GM23338 (cell line): ENCODE measurements at regions not wholly inside any gene's neighbourhood (a gene's known extent, or its start where the extent isn't known, plus 50 kb on each side); places are given as distances from the start of the nearest gene placed in this dataset.

ENCODE experiments used
- ATAC-seq: fragments of 200-7000 bp; cut with Tn5 transposase; 3 replicates; pipeline ENCODE4 v1.9.1; 2020
- DNase-seq: peaks from one replicate; pipeline ENCODE4 v3.0.0-alpha.2; 2015; ENCODE audit warnings: low spot score
- H2AFZ ChIP-seq: fragments of 200-600 bp; sonication (generic); 2 replicates; pipeline ENCODE4 v1.8.0; 2016; ENCODE audit warnings: antibody characterized with exemption, mild to moderate bottlenecking, moderate library complexity
- H3F3A ChIP-seq: fragments of 200-600 bp; sonication (generic); replicated peaks from 2 replicates; pipeline ENCODE4 v1.8.0; 2017; ENCODE audit warnings: antibody characterized with exemption, mixed run types, low read depth
- H3K27ac ChIP-seq: fragments of 200-600 bp; sonication (generic); 2 replicates; pipeline ENCODE4 v1.6.1; 2016; ENCODE audit warnings: low read depth
- H3K27me3 ChIP-seq: fragments of 200-600 bp; sonication (generic); 2 replicates; pipeline ENCODE4 v1.8.0; 2016; ENCODE audit warnings: mild to moderate bottlenecking, mixed run types, moderate library complexity; ENCODE audit not compliant: insufficient read depth
- H3K36me3 ChIP-seq: fragments of 200-600 bp; sonication (generic); 2 replicates; pipeline ENCODE4 v1.8.0; 2016; ENCODE audit warnings: mild to moderate bottlenecking; ENCODE audit not compliant: insufficient read depth
- H3K4me1 ChIP-seq: fragments of 200-600 bp; sonication (generic); 2 replicates; pipeline ENCODE4 v1.8.0; 2016; ENCODE audit warnings: mild to moderate bottlenecking, moderate library complexity; ENCODE audit not compliant: insufficient read depth
- H3K4me2 ChIP-seq: fragments of 200-600 bp; sonication (generic); 2 replicates; pipeline ENCODE4 v1.7.1; 2017; ENCODE audit warnings: mixed run types
- H3K4me3 ChIP-seq: fragments of 200-600 bp; sonication (generic); 2 replicates; pipeline ENCODE4 v1.6.1; 2016; ENCODE audit warnings: mixed run types
- H3K79me2 ChIP-seq: fragments of 200-600 bp; sonication (generic); replicated peaks from 2 replicates; pipeline ENCODE4 v1.8.0; 2017; ENCODE audit warnings: mild to moderate bottlenecking; ENCODE audit not compliant: insufficient read depth
- H3K9me2 ChIP-seq: fragments of 200-600 bp; sonication (generic); 2 replicates; pipeline ENCODE4 v1.8.0; 2017; ENCODE audit not compliant: insufficient read depth
- H4K20me1 ChIP-seq: fragments of 200-600 bp; sonication (generic); replicated peaks from 2 replicates; pipeline ENCODE4 v1.8.0; 2017; ENCODE audit warnings: mild to moderate bottlenecking; ENCODE audit not compliant: insufficient read depth
- H3K27ac Mint-ChIP-seq: 2 replicates; pipeline ENCODE4 v1.8.0; 2020; ENCODE audit warnings: inconsistent platforms, mild to moderate bottlenecking, moderate library complexity, mixed read lengths
- H3K27me3 Mint-ChIP-seq: 3 replicates; pipeline ENCODE4 v1.8.0; 2022; ENCODE audit warnings: low read depth, mild to moderate bottlenecking, moderate library complexity, mixed read lengths, inconsistent platforms; ENCODE audit not compliant: insufficient read depth, poor library complexity
- H3K36me3 Mint-ChIP-seq: 3 replicates; pipeline ENCODE4 v1.8.0; 2021; ENCODE audit warnings: low read depth, mild to moderate bottlenecking, inconsistent platforms, moderate library complexity, mixed read lengths
- H3K4me1 Mint-ChIP-seq: 3 replicates; pipeline ENCODE4 v1.8.0; 2020; ENCODE audit warnings: mild to moderate bottlenecking, inconsistent platforms, mixed read lengths
- H3K4me3 Mint-ChIP-seq: 3 replicates; pipeline ENCODE4 v1.8.0; 2021; ENCODE audit warnings: moderate library complexity, mild to moderate bottlenecking, inconsistent platforms, mixed read lengths
- H3K9me3 Mint-ChIP-seq: 3 replicates; pipeline ENCODE4 v1.8.0; 2020; ENCODE audit warnings: moderate library complexity, mild to moderate bottlenecking, inconsistent platforms, mixed read lengths
- CREB1 ChIP-seq: fragments of 250-450 bp; sonication (Bioruptor Pico); IDR thresholded peaks from 2 replicates; pipeline ENCODE4 v1.5.0; 2020; ENCODE audit warnings: low read depth, mild to moderate bottlenecking, moderate library complexity
- CTCF ChIP-seq, 2 experiments: fragments of 200-600 bp in 1 of 2; sonication (generic) in 1 of 2; conservative IDR thresholded peaks; 2 replicates each; pipeline versions ENCODE4 v1.5.1 to v1.6.1; 2016 to 2017; ENCODE audit warnings: antibody characterized with exemption in 2 of 2, low read depth in 2 of 2, mild to moderate bottlenecking in 2 of 2, moderate library complexity in 1 of 2
- EZH2 ChIP-seq: fragments of 200-600 bp; sonication (generic); IDR thresholded peaks from one replicate; pipeline ENCODE4 v1.8.0; 2017; ENCODE audit warnings: antibody characterized with exemption, mild to moderate bottlenecking, low read depth; ENCODE audit not compliant: unreplicated experiment
- EZH2phosphoT487 ChIP-seq: fragments of 200-600 bp; sonication (generic); IDR thresholded peaks from one replicate; pipeline ENCODE4 v1.8.1; 2018; ENCODE audit warnings: antibody characterized with exemption; ENCODE audit not compliant: unreplicated experiment
- JUNB ChIP-seq: IDR thresholded peaks from one replicate; pipeline ENCODE4 v1.6.1; 2016; ENCODE audit warnings: antibody characterized with exemption; ENCODE audit not compliant: unreplicated experiment
- NANOG ChIP-seq: IDR thresholded peaks from 2 replicates; pipeline ENCODE4 v1.6.1; 2016; ENCODE audit warnings: antibody characterized with exemption, borderline replicate concordance
- POLR2AphosphoS5 ChIP-seq: IDR thresholded peaks from 2 replicates; pipeline ENCODE4 v1.6.1; 2016; ENCODE audit warnings: antibody characterized with exemption, low read depth
- REST ChIP-seq: IDR thresholded peaks from one replicate; pipeline ENCODE4 v1.6.1; 2018; ENCODE audit warnings: antibody characterized with exemption; ENCODE audit not compliant: unreplicated experiment
- STAT1 ChIP-seq: IDR thresholded peaks from one replicate; pipeline ENCODE4 v1.6.1; 2016; ENCODE audit warnings: antibody characterized with exemption; ENCODE audit not compliant: unreplicated experiment
- ZNF114 ChIP-seq: fragments of 250-450 bp; sonication (Bioruptor Pico); IDR thresholded peaks from 2 replicates; pipeline ENCODE4 v1.5.0; 2020; ENCODE audit warnings: mild to moderate bottlenecking, moderate library complexity
- ZNF331 ChIP-seq: fragments of 250-450 bp; sonication (Bioruptor Pico); IDR thresholded peaks from 2 replicates; pipeline ENCODE4 v1.5.0; 2020; ENCODE audit warnings: low read depth, mild to moderate bottlenecking, moderate library complexity
- TF ChIP-seq, protein P1 (sequence below): IDR thresholded peaks from 2 replicates; pipeline ENCODE4 v1.6.1; 2016; ENCODE audit warnings: antibody characterized with exemption
- TF ChIP-seq, protein P2 (sequence below): fragments of 250-450 bp; sonication (Bioruptor Pico); IDR thresholded peaks from 2 replicates; pipeline ENCODE4 v1.5.0; 2020; ENCODE audit warnings: mild to moderate bottlenecking, moderate library complexity

DNA sequence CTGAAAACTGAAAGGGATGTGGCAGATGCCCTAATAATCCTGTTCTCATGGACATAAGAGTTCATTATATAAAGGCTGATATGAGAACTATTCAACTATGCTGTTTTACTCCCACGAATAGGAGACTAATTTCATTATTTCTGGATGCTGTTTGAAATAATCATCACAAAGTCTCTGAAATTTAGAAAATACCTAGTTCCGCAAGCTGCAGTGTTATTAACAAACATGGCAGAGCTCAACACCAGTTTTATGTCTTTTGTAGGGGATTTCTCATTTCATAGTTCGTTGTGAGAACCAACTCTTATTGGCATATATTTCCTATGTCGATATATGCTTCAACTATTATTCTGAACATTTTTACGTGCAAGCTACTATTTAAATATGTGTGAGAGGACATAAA lies 200.3 kb upstream of the SLC8A1 start:
- no peaks in the 10 kb centered on the region for H3K4me1 Mint-ChIP-seq
- H3K27ac ChIP-seq, result no peak overlapping the region
- no peaks in the 10 kb centered on the region for H3K9me3 Mint-ChIP-seq
- H2AFZ ChIP-seq, result no peak overlapping the region
- H3K4me1 ChIP-seq, result no peaks in the 10 kb centered on the region
- no peaks in the 10 kb centered on the region for H3F3A ChIP-seq
- H3K27me3 Mint-ChIP-seq, result no peaks in the 10 kb centered on the region
- H3K36me3 Mint-ChIP-seq, result no peaks in the 10 kb centered on the region
- H3K36me3 ChIP-seq, result no peaks in the 10 kb centered on the region
- H3K4me3 ChIP-seq, result no peak overlapping the region
- ATAC-seq, result no peak
- H3K79me2 ChIP-seq, result no peaks in the 10 kb centered on the region
- H4K20me1 ChIP-seq, result no peaks in the 10 kb centered on the region
- no peaks in the 10 kb centered on the region for H3K27me3 ChIP-seq
- TF ChIP-seq REST, result no peak
- no peak for TF ChIP-seq EZH2
- TF ChIP-seq CTCF (conservative IDR thresholded peaks at IDR 0.05; ENCODE audit: low read depth in 2 of 2), result no peak
- no peak for TF ChIP-seq POLR2AphosphoS5
- TF ChIP-seq, protein P1, sequence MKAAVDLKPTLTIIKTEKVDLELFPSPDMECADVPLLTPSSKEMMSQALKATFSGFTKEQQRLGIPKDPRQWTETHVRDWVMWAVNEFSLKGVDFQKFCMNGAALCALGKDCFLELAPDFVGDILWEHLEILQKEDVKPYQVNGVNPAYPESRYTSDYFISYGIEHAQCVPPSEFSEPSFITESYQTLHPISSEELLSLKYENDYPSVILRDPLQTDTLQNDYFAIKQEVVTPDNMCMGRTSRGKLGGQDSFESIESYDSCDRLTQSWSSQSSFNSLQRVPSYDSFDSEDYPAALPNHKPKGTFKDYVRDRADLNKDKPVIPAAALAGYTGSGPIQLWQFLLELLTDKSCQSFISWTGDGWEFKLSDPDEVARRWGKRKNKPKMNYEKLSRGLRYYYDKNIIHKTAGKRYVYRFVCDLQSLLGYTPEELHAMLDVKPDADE, result no peak
- TF ChIP-seq ZNF114 (CRISPR knock-in tag), result no peak
- no peak for TF ChIP-seq JUNB
- TF ChIP-seq, protein P2, sequence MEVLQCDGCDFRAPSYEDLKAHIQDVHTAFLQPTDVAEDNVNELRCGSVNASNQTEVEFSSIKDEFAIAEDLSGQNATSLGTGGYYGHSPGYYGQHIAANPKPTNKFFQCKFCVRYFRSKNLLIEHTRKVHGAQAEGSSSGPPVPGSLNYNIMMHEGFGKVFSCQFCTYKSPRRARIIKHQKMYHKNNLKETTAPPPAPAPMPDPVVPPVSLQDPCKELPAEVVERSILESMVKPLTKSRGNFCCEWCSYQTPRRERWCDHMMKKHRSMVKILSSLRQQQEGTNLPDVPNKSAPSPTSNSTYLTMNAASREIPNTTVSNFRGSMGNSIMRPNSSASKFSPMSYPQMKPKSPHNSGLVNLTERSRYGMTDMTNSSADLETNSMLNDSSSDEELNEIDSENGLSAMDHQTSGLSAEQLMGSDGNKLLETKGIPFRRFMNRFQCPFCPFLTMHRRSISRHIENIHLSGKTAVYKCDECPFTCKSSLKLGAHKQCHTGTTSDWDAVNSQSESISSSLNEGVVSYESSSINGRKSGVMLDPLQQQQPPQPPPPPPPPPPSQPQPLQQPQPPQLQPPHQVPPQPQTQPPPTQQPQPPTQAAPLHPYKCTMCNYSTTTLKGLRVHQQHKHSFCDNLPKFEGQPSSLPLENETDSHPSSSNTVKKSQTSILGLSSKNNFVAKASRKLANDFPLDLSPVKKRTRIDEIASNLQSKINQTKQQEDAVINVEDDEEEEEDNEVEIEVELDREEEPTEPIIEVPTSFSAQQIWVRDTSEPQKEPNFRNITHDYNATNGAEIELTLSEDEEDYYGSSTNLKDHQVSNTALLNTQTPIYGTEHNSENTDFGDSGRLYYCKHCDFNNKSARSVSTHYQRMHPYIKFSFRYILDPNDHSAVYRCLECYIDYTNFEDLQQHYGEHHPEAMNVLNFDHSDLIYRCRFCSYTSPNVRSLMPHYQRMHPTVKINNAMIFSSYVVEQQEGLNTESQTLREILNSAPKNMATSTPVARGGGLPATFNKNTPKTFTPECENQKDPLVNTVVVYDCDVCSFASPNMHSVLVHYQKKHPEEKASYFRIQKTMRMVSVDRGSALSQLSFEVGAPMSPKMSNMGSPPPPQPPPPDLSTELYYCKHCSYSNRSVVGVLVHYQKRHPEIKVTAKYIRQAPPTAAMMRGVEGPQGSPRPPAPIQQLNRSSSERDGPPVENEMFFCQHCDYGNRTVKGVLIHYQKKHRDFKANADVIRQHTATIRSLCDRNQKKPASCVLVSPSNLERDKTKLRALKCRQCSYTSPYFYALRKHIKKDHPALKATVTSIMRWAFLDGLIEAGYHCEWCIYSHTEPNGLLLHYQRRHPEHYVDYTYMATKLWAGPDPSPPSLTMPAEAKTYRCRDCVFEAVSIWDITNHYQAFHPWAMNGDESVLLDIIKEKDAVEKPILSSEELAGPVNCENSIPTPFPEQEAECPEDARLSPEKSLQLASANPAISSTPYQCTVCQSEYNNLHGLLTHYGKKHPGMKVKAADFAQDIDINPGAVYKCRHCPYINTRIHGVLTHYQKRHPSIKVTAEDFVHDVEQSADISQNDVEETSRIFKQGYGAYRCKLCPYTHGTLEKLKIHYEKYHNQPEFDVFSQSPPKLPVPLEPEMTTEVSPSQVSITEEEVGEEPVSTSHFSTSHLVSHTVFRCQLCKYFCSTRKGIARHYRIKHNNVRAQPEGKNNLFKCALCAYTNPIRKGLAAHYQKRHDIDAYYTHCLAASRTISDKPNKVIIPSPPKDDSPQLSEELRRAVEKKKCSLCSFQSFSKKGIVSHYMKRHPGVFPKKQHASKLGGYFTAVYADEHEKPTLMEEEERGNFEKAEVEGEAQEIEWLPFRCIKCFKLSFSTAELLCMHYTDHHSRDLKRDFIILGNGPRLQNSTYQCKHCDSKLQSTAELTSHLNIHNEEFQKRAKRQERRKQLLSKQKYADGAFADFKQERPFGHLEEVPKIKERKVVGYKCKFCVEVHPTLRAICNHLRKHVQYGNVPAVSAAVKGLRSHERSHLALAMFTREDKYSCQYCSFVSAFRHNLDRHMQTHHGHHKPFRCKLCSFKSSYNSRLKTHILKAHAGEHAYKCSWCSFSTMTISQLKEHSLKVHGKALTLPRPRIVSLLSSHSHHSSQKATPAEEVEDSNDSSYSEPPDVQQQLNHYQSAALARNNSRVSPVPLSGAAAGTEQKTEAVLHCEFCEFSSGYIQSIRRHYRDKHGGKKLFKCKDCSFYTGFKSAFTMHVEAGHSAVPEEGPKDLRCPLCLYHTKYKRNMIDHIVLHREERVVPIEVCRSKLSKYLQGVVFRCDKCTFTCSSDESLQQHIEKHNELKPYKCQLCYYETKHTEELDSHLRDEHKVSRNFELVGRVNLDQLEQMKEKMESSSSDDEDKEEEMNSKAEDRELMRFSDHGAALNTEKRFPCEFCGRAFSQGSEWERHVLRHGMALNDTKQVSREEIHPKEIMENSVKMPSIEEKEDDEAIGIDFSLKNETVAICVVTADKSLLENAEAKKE (CRISPR knock-in tag), result no peak
- TF ChIP-seq NANOG, result no peak
- TF ChIP-seq CREB1, result no peak
- no peak for TF ChIP-seq ZNF331
- no peak for TF ChIP-seq STAT1
- TF ChIP-seq EZH2phosphoT487, result no peak
- no peak for DNase-seq
- no peaks in the 10 kb centered on the region for H3K9me2 ChIP-seq
- no peak overlapping the region for H3K4me2 ChIP-seq
- H3K4me3 Mint-ChIP-seq, result no peak overlapping the region
- H3K27ac Mint-ChIP-seq, result no peak overlapping the region
